ENCODE measurements at regions not wholly inside any gene's neighbourhood (a gene's known extent, or its start where the extent isn't known, plus 50 kb on each side); places are given as distances from the start of the nearest gene placed in this dataset.

GRCh38 chr19:30780456-30780855 lies 408.3 kb downstream of the ZNF536 start:
- no peak for DNase-seq

- peak; percentile 24 for DNase-seq
These were observed 407.8 kb downstream of the ZNF536 start for GRCh38 chr19:30780032-30780431.

GRCh38 chr19:30778961-30779715 lies 407.0 kb downstream of the ZNF536 start:
- no peak for DNase-seq

- no peak for DNase-seq
These were observed 405.9 kb downstream of the ZNF536 start for GRCh38 chr19:30778061-30778460.

- DNase-seq: no peak
These were observed 403.8 kb downstream of the ZNF536 start for GRCh38 chr19:30775956-30776355.

- DNase-seq: no peak
These were observed 402.1 kb downstream of the ZNF536 start for GRCh38 chr19:30774252-30774766.

- no peak for DNase-seq
These were observed 390.5 kb downstream of the ZNF536 start for GRCh38 chr19:30762651-30763050.

GRCh38 chr19:30760014-30760413 lies 387.8 kb downstream of the ZNF536 start:
- DNase-seq: no peak

GRCh38 chr19:30757837-30758617 lies 385.8 kb downstream of the ZNF536 start:
- DNase-seq: no peak

- DNase-seq: no peak
These were observed 385.1 kb downstream of the ZNF536 start for GRCh38 chr19:30757104-30757836.

GRCh38 chr19:30755581-30755980 lies 383.4 kb downstream of the ZNF536 start:
- no peak for DNase-seq

GRCh38 chr19:30754162-30754561 lies 382.0 kb downstream of the ZNF536 start:
- DNase-seq: no peak

GRCh38 chr19:30752876-30753275 lies 380.7 kb downstream of the ZNF536 start:
- no peak for DNase-seq

- no peak for DNase-seq
These were observed 380.0 kb downstream of the ZNF536 start for GRCh38 chr19:30752201-30752600.

GRCh38 chr19:30745476-30745985 lies 373.3 kb downstream of the ZNF536 start:
- no peak for DNase-seq

- no peak for DNase-seq
These were observed 372.7 kb downstream of the ZNF536 start for GRCh38 chr19:30744741-30745475.

GRCh38 chr19:30743702-30744101 lies 371.5 kb downstream of the ZNF536 start:
- no peak for DNase-seq

GRCh38 chr19:30743011-30743410 lies 370.8 kb downstream of the ZNF536 start:
- DNase-seq: no peak

GRCh38 chr19:30742406-30742938 lies 370.3 kb downstream of the ZNF536 start:
- no peak for DNase-seq

- no peak for DNase-seq
These were observed 369.4 kb downstream of the ZNF536 start for GRCh38 chr19:30741566-30741965.

GRCh38 chr19:30739394-30739793 lies 367.2 kb downstream of the ZNF536 start:
- no peak for DNase-seq

- no peak for DNase-seq
These were observed 365.9 kb downstream of the ZNF536 start for GRCh38 chr19:30738047-30738446.

Data from fibroblast of skin of back (primary cell).